ENCODE measurements at regions not wholly inside any gene's neighbourhood (a gene's known extent, or its start where the extent isn't known, plus 50 kb on each side); places are given as distances from the start of the nearest gene placed in this dataset.
A peak's percentile ranks its signal among the peaks of the same experiment; 100 is the strongest.
"Not testable (repeated sequence)": the region's sequence is repeated elsewhere in the genome, so short reads cannot be mapped to it uniquely, and the experiment has no call there.

GRCh38 chr14:37891500-37891899 is 296.1 kb downstream of the TTC6 start:
- DNase-seq (ENCODE audit: low read depth in 2 of 2) = not testable (repeated sequence)

GRCh38 chr14:37894463-37894862 is 299.0 kb downstream of the TTC6 start:
- no peak for DNase-seq (ENCODE audit: low read depth in 2 of 2)

- no peak for DNase-seq (ENCODE audit: low read depth in 2 of 2)
Observed at GRCh38 chr14:37899365-37899764, 303.9 kb downstream of the TTC6 start.

- DNase-seq (ENCODE audit: low read depth in 2 of 2) = peak in 1 of 2 experiments; percentile 6
Observed at GRCh38 chr14:37900561-37900960, 305.1 kb downstream of the TTC6 start.

GRCh38 chr14:37901978-37902377 is 305.7 kb upstream of the SSTR1 start:
- peak; percentile 75 to 78 for DNase-seq (ENCODE audit: low read depth in 2 of 2)

- DNase-seq (ENCODE audit: low read depth in 2 of 2) = peak; percentile 26 to 42
Observed at GRCh38 chr14:37903343-37904191, 304.1 kb upstream of the SSTR1 start.

GRCh38 chr14:37924622-37925021 is 283.1 kb upstream of the SSTR1 start:
- DNase-seq (ENCODE audit: low read depth in 2 of 2) = no peak

GRCh38 chr14:37932008-37932407 is 275.7 kb upstream of the SSTR1 start:
- DNase-seq (ENCODE audit: low read depth in 2 of 2) = no peak

- DNase-seq (ENCODE audit: low read depth in 2 of 2) = no peak
Observed at GRCh38 chr14:37932481-37932880, 275.2 kb upstream of the SSTR1 start.

- DNase-seq (ENCODE audit: low read depth in 2 of 2) = no peak
Observed at GRCh38 chr14:37936971-37937370, 270.7 kb upstream of the SSTR1 start.

GRCh38 chr14:37939442-37940028 is 268.2 kb upstream of the SSTR1 start:
- no peak for DNase-seq (ENCODE audit: low read depth in 2 of 2)

GRCh38 chr14:37945959-37946358 is 261.7 kb upstream of the SSTR1 start:
- DNase-seq (ENCODE audit: low read depth in 2 of 2) = no peak

GRCh38 chr14:37946819-37947218 is 260.9 kb upstream of the SSTR1 start:
- DNase-seq (ENCODE audit: low read depth in 2 of 2) = no peak

GRCh38 chr14:37948266-37948665 is 259.4 kb upstream of the SSTR1 start:
- no peak for DNase-seq (ENCODE audit: low read depth in 2 of 2)

GRCh38 chr14:37968664-37969240 is 239.0 kb upstream of the SSTR1 start:
- no peak for DNase-seq (ENCODE audit: low read depth in 2 of 2)

- DNase-seq (ENCODE audit: low read depth in 2 of 2) = no peak
Observed at GRCh38 chr14:37969511-37969979, 238.2 kb upstream of the SSTR1 start.

GRCh38 chr14:37970696-37971095 is 237.0 kb upstream of the SSTR1 start:
- no peak for DNase-seq (ENCODE audit: low read depth in 2 of 2)

GRCh38 chr14:37972941-37973887 is 234.5 kb upstream of the SSTR1 start:
- DNase-seq (ENCODE audit: low read depth in 2 of 2) = no peak

GRCh38 chr14:37974421-37974820 is 233.3 kb upstream of the SSTR1 start:
- no peak for DNase-seq (ENCODE audit: low read depth in 2 of 2)

GRCh38 chr14:37977481-37977880 is 230.2 kb upstream of the SSTR1 start:
- DNase-seq (ENCODE audit: low read depth in 2 of 2) = no peak

GRCh38 chr14:37985826-37986470 is 221.8 kb upstream of the SSTR1 start:
- peak; percentile 36 to 37 for DNase-seq (ENCODE audit: low read depth in 2 of 2)

Measured in fibroblast of skin of left quadriceps (primary cell).